Embryonic facial prominence (tissue), 1 donor: ENCODE measurements at regions not wholly inside any gene's neighbourhood (a gene's known extent, or its start where the extent isn't known, plus 50 kb on each side); places are given as distances from the start of the nearest gene placed in this dataset.

Experiments used
- DNase-seq: peaks from one replicate; pipeline ENCODE4 v3.0.0-alpha.2; 2016; ENCODE audit errors: extremely low spot score

- DNase-seq, result no peak
These were observed 254.5 kb downstream of the CDH26 start for GRCh38 chr20:60212695-60213094.

- DNase-seq, result no peak
These were observed 255.1 kb downstream of the CDH26 start for GRCh38 chr20:60213126-60213893.

DNA sequence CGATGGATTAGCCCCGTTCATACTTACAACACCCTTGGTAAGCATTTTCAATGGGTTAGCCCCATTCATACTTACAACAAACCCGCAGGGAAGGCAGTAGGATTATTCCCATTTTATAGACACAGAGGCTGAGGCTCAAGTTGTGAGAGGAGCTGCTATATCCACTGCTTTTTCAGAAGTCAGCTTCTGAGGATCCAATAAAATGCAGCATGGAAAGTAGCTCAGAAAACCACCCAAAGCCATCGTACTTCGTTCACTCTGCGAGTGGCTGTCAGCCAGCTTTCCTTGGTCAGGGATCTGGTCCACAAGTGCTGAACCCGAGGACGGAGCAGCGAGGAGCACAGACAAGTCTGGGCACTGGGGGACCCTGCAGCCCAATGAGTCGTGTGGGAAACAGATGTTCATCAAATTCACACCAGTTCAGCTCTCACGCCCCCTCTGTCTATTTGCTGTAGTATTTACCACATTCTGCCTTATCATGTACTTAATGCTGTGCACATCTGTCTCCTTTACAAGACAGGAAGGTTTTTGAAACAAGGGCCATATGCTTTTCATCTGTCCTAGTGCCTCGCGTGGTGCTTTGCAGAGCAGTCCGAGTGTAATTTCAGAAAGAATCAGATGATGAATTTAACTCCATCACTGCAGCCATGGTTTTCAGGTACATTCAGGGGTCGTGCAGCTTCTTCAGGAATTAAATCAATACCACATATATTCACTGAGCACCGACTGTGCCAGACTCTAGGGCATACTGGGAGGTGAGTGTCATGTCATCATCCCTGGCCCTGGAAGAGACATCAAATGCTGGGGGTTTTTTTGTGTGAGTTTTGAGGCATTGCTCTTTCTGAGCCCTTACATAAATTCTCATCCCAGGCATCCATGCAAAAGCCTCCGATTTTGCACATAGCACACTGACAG lies 256.9 kb downstream of the CDH26 start:
- no peak for DNase-seq

GRCh38 chr20:60215816-60216730 lies 257.9 kb downstream of the CDH26 start:
- no peak for DNase-seq

- DNase-seq, result no peak
These were observed 261.0 kb downstream of the CDH26 start for GRCh38 chr20:60219231-60219630.

- DNase-seq, result no peak
These were observed 261.9 kb downstream of the CDH26 start for GRCh38 chr20:60219984-60220562.

DNA sequence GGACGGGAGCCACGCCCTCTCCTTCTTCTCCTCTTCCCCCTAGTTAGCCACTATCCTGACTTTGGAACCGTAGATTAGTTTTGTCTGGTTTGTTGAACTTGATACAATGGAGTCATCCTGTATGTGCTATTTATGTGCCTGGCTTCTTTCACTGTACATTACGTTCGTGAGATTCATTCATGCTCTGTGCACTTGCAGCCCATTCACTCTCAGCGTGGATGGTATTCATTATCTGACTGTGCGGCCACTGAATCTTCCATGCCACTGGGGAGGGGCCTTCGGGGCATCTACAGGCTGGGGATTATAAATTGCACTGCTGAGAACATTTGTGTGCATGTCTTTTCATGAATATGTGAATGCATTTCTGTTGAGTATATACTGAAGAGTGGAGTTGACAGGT lies 262.5 kb downstream of the CDH26 start:
- DNase-seq, result no peak

GRCh38 chr20:60221593-60221992 lies 263.4 kb downstream of the CDH26 start:
- DNase-seq, result no peak

DNA sequence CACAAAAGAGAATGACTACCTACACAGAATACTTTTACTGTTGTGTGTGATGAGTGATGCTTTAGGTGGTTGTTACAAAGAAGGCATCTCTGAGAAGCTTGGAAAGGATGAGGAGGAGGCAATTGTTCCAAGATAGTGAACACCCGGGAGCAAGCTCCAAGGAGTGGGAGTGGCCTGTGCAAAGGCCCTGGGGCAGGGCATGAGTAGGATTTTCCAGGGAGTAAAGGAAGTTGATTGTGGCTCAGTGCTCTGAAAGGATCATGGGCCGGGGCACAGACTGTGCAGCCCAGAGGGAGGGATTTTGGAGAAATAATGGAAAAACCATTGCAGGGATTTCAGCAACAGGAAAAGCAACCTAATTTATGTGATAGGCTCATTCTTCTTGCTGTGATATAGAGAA lies 264.3 kb downstream of the CDH26 start:
- no peak for DNase-seq

GRCh38 chr20:60223174-60223573 lies 265.0 kb downstream of the CDH26 start:
- no peak for DNase-seq

DNA sequence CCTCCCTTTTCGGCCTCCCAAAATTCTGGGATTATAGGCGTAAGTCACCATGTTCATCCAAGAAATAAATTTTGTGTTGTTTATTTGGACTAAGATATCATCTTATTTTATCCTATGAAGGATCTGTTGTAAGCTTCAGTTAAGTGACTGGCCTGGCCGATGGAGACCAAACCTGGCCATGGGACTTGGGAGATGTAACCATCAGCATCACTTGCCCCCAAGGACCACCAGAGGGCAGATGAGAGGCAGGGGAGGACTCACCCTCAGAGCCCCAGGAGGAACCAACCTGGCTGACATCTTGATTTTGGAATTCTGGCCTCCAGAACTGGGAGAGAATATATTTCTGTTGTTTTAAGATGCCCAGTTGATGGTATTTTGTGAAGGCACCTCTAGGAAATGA lies 266.7 kb downstream of the CDH26 start:
- no peak for DNase-seq

DNA sequence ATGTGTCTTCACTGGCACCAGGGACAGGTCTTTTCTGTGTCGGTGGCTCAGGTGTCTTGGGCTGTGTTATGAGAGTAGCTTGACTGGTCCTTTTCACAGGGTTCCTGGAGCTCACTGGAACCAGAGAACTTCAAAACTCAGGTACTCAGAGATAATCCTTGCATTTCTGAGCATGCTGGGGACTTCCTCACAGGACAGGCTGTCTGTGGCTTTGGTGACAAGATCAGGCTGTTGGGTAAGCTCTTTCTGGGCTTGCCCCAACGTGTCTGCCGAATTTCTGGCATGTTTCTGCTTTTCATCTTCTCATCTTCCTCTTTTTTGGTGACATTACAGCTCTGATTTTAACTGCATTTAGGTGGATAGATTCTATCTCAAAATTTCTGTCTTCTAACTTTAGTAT lies 270.0 kb downstream of the CDH26 start:
- DNase-seq, result no peak

GRCh38 chr20:60232380-60232779 lies 274.2 kb downstream of the CDH26 start:
- no peak for DNase-seq

GRCh38 chr20:60233018-60233630 lies 274.9 kb downstream of the CDH26 start:
- DNase-seq, result no peak

DNA sequence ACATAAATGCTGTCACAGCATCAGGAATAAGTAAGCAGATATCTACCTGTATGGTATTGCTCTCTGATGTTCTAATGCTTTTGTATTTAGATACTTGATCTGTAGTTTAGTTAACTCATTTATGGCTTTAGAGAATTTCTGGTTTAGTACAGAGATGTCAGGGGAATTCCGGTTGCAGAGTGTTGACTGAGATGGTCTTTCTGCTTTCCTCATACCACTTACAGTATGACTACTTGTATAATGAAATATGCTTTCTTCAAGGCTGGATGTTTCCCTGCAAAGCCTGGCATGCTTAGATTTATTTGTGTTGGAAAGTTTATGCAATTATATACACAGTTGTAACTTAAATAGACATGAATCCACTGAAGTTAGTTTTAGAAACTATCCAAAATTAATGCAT lies 278.4 kb downstream of the CDH26 start:
- DNase-seq, result no peak

DNA sequence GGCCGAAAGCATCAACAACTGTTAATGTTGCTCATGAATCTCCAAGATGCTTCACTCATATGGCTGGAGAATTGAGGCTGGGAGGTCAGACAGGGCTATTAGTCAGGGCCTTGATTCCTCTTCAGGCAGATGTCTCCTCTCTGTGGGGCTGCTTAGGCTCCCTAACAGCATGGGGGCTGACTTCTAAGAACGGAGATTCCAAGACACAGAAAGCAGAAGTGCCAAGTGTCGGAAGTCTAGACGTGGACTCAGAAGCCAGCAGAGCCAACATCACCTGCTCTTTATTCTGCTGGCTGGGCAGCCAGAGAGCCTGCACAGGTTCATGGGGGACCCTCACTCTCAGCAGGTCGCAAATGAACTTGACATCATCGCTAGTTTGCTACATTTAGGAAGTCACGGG lies 279.8 kb downstream of the CDH26 start:
- DNase-seq, result no peak

GRCh38 chr20:60238992-60239660 lies 280.9 kb downstream of the CDH26 start:
- DNase-seq, result no peak

- no peak for DNase-seq
These were observed 281.7 kb downstream of the CDH26 start for GRCh38 chr20:60239956-60240355.

DNA sequence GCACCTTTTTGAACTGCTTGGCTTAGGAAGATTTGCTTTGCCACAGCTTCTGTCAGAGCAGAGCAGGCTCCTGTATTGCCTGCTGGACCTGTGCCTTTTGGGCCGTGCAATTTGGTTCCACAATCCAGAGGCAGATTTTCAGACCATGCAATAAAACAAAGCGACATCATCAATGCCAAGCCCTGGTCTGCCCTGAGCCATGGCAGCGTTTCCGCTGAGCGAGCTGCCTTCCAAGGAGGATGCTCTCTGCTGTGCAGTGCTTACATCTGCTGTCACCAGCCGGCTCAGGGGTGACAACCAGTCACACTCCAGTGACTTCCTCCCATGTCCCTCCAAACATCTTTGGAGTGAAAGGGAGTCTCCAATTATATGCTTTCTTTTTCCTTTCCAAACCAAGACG lies 282.2 kb downstream of the CDH26 start:
- DNase-seq, result no peak

DNA sequence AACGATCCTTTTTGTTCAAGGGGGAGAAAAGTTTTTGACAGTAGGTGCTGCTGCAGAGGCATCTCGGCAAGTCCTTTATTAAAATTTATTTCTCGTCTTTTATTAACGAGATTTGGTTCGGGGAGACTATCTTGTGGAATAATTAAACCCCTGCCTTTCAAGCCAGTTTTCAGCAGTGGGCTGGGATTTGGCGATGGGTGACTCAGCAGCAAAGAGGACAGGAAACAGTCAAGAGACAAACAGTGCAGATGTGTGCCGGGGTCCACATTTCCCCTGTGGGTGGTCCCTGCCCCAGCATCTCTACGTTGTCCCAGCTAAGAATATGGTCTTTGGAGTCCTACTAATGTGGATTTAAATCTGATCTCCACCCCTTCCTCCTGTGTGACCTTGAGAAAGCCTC lies 282.8 kb downstream of the CDH26 start:
- no peak for DNase-seq
